Right lobe of liver (tissue), 6 donors: ENCODE measurements at regions not wholly inside any gene's neighbourhood (a gene's known extent, or its start where the extent isn't known, plus 50 kb on each side); places are given as distances from the start of the nearest gene placed in this dataset.

Source experiments
- ATAC-seq, 4 donors: fragments of 200-7000 bp; cut with Tn5 transposase; one replicate each; pipeline ENCODE4 v1.9.1; 2020; ENCODE audit warnings: mild to moderate bottlenecking in 4 of 4, moderate library complexity in 4 of 4
- DNase-seq, 3 donors: peaks; one replicate each; pipeline ENCODE4 v3.0.0-alpha.2; 2020
- H3K27ac ChIP-seq, 3 donors: fragments of 200-600 bp; one replicate each; pipeline ENCODE4 v1.8.0; 2022
- H3K27me3 ChIP-seq, 2 donors: fragments of 200-600 bp; one replicate each; pipeline ENCODE4 v1.8.0; 2022
- H3K36me3 ChIP-seq, 4 donors: fragments of 200-600 bp; sonication (generic) in 1 of 4; one replicate each; pipeline versions ENCODE4 v1.5.1 to v1.8.0; 2017 to 2022; ENCODE audit warnings: control low read depth in 1 of 4
- H3K4me1 ChIP-seq, 4 donors: fragments of 200-600 bp; sonication (generic) in 1 of 4; one replicate each; pipeline versions ENCODE4 v1.5.1 to v1.8.0; 2017 to 2022; ENCODE audit warnings: control low read depth in 1 of 4
- H3K4me3 ChIP-seq, 3 donors: fragments of 200-600 bp; one replicate each; pipeline ENCODE4 v1.8.0; 2022
- H3K9me3 ChIP-seq, 4 donors: fragments of 200-600 bp; sonication (generic) in 1 of 4; one replicate each; pipeline versions ENCODE4 v1.5.1 to v1.8.0; 2017 to 2022; ENCODE audit warnings: control low read depth in 1 of 4
- POLR2A ChIP-seq: fragments of 450-650 bp; IDR thresholded peaks from one replicate; pipeline ENCODE4 v1.6.1; 2017; ENCODE audit warnings: antibody characterized with exemption, mild to moderate bottlenecking
- WGBS: methylation state at CpG from one replicate; pipeline ENCODE4 v1.1.6; 2018; ENCODE audit warnings: low coverage, low lambda C conversion rate; ENCODE audit not compliant: insufficient coverage; ENCODE audit errors: missing lambda C conversion rate; 5-methylcytosine and 5-hydroxymethylcytosine counted together
- intact Hi-C, 2 donors: fragments of 100-400 bp; cut with DNase I; formaldehyde crosslinking; loops; one replicate each; pipeline versions ENCODE4 v1.11.2 to v1.14.1; 2022
- TF ChIP-seq, protein P1 (sequence below), 4 donors: fragments of 200-600 bp in 3 of 4; fragments of 450-650 bp in 1 of 4; IDR thresholded peaks; one replicate each; pipeline versions ENCODE4 v1.5.1 to v1.8.0; 2016 to 2022; ENCODE audit warnings: antibody characterized with exemption in 4 of 4, mild to moderate bottlenecking in 2 of 4
- donor health status: DM: no; HTN: yes; CAD: no.
- donor health status: DM: no; HTN: no; CAD: no.
- donor health status: DM: no; HTN: no; CAD: no.
- donor health status: DM: no; HTN: yes; CAD: no.
- donor health status: DM: no; HTN: yes; CAD: no.

DNA sequence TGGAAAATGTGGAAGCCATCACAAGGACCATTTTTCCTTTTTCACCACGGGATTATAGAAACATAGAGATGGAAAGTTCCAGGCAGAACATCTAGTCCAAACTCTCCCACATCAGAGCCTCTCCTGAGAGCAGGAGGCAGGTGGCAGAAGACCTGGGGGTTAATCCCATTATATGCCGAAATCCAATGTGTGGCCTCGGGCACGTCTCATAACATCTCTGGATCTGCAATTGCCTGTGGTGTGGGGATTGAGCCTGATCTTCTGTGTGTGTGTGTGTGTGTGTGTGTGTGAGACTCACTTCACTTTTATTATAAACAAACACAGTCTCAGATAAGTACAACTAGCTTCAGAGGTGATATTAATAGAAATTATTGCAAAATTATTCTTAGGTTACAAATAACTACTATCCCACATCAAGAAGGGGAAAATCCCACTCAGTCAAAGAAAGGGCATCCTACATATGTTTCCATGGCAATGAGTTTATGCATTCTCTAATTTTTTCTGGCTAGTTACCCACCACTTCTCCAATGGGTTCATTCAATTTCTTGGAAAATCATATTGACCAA is 199.1 kb downstream of the FOXL1 start:
- no peaks in the 10 kb centered on the region for H3K27me3 ChIP-seq
- intact Hi-C loops = no loop called here
- no peak overlapping the region for H3K27ac ChIP-seq
- 39% methylated on average over 4 of the region's 4 CpGs for WGBS
- no peak for ATAC-seq
- no peak for DNase-seq
- TF ChIP-seq, protein P1, sequence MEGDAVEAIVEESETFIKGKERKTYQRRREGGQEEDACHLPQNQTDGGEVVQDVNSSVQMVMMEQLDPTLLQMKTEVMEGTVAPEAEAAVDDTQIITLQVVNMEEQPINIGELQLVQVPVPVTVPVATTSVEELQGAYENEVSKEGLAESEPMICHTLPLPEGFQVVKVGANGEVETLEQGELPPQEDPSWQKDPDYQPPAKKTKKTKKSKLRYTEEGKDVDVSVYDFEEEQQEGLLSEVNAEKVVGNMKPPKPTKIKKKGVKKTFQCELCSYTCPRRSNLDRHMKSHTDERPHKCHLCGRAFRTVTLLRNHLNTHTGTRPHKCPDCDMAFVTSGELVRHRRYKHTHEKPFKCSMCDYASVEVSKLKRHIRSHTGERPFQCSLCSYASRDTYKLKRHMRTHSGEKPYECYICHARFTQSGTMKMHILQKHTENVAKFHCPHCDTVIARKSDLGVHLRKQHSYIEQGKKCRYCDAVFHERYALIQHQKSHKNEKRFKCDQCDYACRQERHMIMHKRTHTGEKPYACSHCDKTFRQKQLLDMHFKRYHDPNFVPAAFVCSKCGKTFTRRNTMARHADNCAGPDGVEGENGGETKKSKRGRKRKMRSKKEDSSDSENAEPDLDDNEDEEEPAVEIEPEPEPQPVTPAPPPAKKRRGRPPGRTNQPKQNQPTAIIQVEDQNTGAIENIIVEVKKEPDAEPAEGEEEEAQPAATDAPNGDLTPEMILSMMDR (IDR thresholded peaks at IDR 0.05) = no peak
- no peak for TF ChIP-seq POLR2A
- no peaks in the 10 kb centered on the region for H3K4me1 ChIP-seq
- no peaks in the 10 kb centered on the region for H3K9me3 ChIP-seq
- no peak overlapping the region for H3K4me3 ChIP-seq
- no peaks in the 10 kb centered on the region for H3K36me3 ChIP-seq

DNA sequence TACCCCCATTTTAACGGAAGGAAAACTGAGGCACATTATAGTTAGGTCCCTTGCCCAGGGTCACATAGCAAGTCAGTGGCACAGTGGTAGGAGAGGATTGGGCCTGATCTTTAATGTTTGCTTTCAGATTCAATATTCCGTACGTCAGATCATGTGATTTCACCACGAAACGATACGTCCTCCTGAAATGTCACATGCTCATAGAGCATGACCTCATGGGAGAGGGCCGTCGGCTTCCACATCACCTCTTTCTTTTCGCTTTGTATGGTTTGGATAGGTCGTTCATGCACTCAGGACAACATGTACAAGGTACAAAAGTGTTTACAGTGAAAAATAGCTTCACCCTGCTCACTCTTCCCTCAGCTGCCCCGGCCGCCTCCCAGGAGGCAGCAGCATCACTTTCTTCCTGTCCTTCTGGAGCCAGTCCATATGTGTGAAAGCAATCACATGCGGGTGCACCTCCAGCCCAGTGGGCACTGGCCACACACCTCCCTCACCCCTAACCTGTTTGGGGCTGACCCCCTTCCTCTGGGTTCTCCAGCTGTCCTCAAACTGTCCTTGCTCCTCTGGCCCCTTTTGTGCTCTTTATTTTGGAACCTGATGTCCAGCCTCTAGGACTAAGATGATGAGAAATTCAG is 199.9 kb downstream of the FOXL1 start:
- intact Hi-C loops = no loop called here
- no peaks in the 10 kb centered on the region for H3K36me3 ChIP-seq
- H3K9me3 ChIP-seq = no peaks in the 10 kb centered on the region
- DNase-seq = no peak
- H3K4me3 ChIP-seq = no peak overlapping the region
- no peaks in the 10 kb centered on the region for H3K4me1 ChIP-seq
- ATAC-seq = no peak
- no peaks in the 10 kb centered on the region for H3K27me3 ChIP-seq
- 59% methylated on average over 11 of the region's 13 CpGs for WGBS
- no peak overlapping the region for H3K27ac ChIP-seq
- no peak for TF ChIP-seq POLR2A
- TF ChIP-seq, protein P1 (IDR thresholded peaks at IDR 0.05) = no peak

DNA sequence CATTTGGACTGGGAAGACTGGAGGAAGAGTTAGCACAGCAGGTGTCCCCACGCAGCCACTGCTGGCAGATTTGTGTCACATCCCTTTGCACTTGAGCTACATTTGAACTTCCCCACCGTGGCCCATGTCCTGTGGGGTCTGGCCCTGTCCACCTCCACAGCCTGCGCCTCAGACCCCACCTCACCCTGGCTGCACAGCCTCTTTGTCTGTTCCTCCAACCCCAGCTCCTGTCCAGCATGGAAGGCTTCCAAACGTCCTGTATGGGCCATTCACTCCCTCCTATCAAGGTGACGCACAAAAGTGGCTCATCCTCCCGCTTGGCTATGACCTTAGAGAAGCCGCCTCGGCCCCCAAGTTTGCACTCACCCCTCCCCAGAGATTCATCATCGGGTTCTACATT is 200.6 kb downstream of the FOXL1 start:
- WGBS = 62% methylated on average over 7 of the region's 9 CpGs
- TF ChIP-seq POLR2A = no peak
- TF ChIP-seq, protein P1 (IDR thresholded peaks at IDR 0.05) = no peak
- no peak for ATAC-seq
- Histone ChIP-seq H3K4me1 (no peaks in the 10 kb centered on the region), H3K4me3 (no peak overlapping the region), H3K27ac (no peak overlapping the region), H3K27me3 (no peaks in the 10 kb centered on the region), H3K9me3 (no peaks in the 10 kb centered on the region), H3K36me3 (no peaks in the 10 kb centered on the region)
- intact Hi-C loops = no loop called here
- DNase-seq = no peak

DNA sequence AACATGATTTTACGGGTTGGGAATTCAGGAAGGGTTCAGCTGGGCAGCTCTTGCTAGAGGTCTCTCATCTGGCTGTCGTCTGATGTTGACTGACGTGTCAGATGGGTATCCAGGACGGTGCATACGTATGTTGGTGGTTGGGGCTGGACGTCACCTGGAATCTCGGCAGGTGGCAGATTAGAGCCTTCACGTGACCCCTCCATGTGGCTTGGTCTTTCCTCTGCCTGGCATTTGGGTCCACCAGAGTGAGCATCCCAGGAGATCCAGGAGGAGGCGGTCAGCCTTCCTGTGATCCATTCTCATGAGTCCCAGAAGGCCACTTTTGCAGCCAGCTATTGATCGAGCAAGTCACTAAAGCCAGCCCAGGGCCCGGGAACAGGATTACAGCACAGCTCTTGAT is 202.7 kb downstream of the FOXL1 start:
- no peak overlapping the region for H3K27ac ChIP-seq
- H3K4me1 ChIP-seq = no peaks in the 10 kb centered on the region
- ATAC-seq (no peak), DNase-seq (no peak)
- H3K36me3 ChIP-seq = no peaks in the 10 kb centered on the region
- no peak for TF ChIP-seq POLR2A
- TF ChIP-seq, protein P1 (IDR thresholded peaks at IDR 0.05) = no peak
- H3K27me3 ChIP-seq = no peaks in the 10 kb centered on the region
- intact Hi-C loops = no loop called here
- H3K4me3 ChIP-seq = no peak overlapping the region
- no peaks in the 10 kb centered on the region for H3K9me3 ChIP-seq
- 57% methylated on average over 4 of the region's 11 CpGs for WGBS
